ENCODE measurements at regions not wholly inside any gene's neighbourhood (a gene's known extent, or its start where the extent isn't known, plus 50 kb on each side); places are given as distances from the start of the nearest gene placed in this dataset.

- Histone ChIP-seq H3K9me2 (replicated peaks; ENCODE audit: insufficient read depth) (no peaks in the 10 kb centered on the region), H3K27ac (no peak overlapping the region), H3K79me2 (no peaks in the 10 kb centered on the region), H3K4me2 (no peak overlapping the region), H4K20me1 (ENCODE audit: insufficient read depth, poor library complexity, severe bottlenecking) (no peaks in the 10 kb centered on the region), H3K9me3 (ENCODE audit: low read depth) (no peaks in the 10 kb centered on the region), H3K36me3 (replicated peaks; ENCODE audit: insufficient read depth, low read depth) (no peaks in the 10 kb centered on the region), H3K27me3 (no peaks in the 10 kb centered on the region), H3K4me1 (ENCODE audit: insufficient read depth) (peaks cover 4% of the 10 kb centered on the region), H2AFZ (no peak overlapping the region), H3K4me3 (no peak overlapping the region)
- no peak for DNase-seq (ENCODE audit: low spot score)
- WGBS (ENCODE audit: low lambda C conversion rate, missing lambda C conversion rate) = 89% methylated on average over 3 of the region's 3 CpGs
- TF ChIP-seq EZH2 (IDR thresholded peaks at IDR 0.05; ENCODE audit: borderline replicate concordance) = no peak
- TF ChIP-seq EZH2phosphoT487 (IDR thresholded peaks at IDR 0.05; ENCODE audit: low read depth, severe bottlenecking, unreplicated experiment) = no peak
- no peak for TF ChIP-seq CTCF (IDR thresholded peaks at IDR 0.05; ENCODE audit: poor library complexity)
Observed at GRCh38 chrX:96566878-96567277, 117.8 kb upstream of the DIAPH2 start.

DNA sequence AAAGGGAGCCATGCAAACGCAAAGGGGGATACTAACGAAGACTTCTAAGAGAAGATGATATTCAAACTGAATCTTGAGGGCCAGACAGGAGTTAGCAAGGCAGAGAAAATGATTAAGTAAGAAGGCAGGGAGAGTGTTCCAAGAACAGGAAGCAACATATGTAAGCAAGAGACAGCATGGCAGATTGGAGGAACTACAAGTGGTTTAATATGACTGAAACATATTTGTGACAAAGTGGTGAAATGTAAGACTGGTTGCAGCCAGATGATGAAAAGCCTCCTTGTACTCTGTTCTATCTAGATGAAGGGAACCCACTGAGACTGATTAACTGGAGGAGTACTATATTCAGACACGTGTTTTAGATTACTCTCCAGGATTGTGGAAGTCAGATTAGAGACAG, 116.6 kb upstream of the DIAPH2 start:
- no peaks in the 10 kb centered on the region for H3K27me3 ChIP-seq
- no peak overlapping the region for H3K27ac ChIP-seq
- H4K20me1 ChIP-seq (ENCODE audit: insufficient read depth, poor library complexity, severe bottlenecking) = no peaks in the 10 kb centered on the region
- no peak overlapping the region for H3K4me2 ChIP-seq
- 74% methylated on average over 3 of the region's 3 CpGs for WGBS (ENCODE audit: low lambda C conversion rate, missing lambda C conversion rate)
- no peaks in the 10 kb centered on the region for H3K36me3 ChIP-seq (replicated peaks; ENCODE audit: insufficient read depth, low read depth)
- no peak for DNase-seq (ENCODE audit: low spot score)
- H3K9me3 ChIP-seq (ENCODE audit: low read depth) = no peaks in the 10 kb centered on the region
- peaks cover 4% of the 10 kb centered on the region for H3K4me1 ChIP-seq (ENCODE audit: insufficient read depth)
- no peak overlapping the region for H3K4me3 ChIP-seq
- no peak overlapping the region for H2AFZ ChIP-seq
- no peaks in the 10 kb centered on the region for H3K79me2 ChIP-seq
- TF ChIP-seq CTCF (IDR thresholded peaks at IDR 0.05; ENCODE audit: poor library complexity) = no peak
- TF ChIP-seq EZH2 (IDR thresholded peaks at IDR 0.05; ENCODE audit: borderline replicate concordance) = no peak
- TF ChIP-seq EZH2phosphoT487 (IDR thresholded peaks at IDR 0.05; ENCODE audit: low read depth, severe bottlenecking, unreplicated experiment) = no peak
- H3K9me2 ChIP-seq (replicated peaks; ENCODE audit: insufficient read depth) = no peaks in the 10 kb centered on the region

GRCh38 chrX:96569034-96569433, 115.6 kb upstream of the DIAPH2 start:
- no peaks in the 10 kb centered on the region for H3K9me3 ChIP-seq (ENCODE audit: low read depth)
- TF ChIP-seq EZH2phosphoT487 (IDR thresholded peaks at IDR 0.05; ENCODE audit: low read depth, severe bottlenecking, unreplicated experiment) (no peak), EZH2 (IDR thresholded peaks at IDR 0.05; ENCODE audit: borderline replicate concordance) (no peak), CTCF (IDR thresholded peaks at IDR 0.05; ENCODE audit: poor library complexity) (no peak)
- no peak overlapping the region for H3K27ac ChIP-seq
- WGBS (ENCODE audit: low lambda C conversion rate, missing lambda C conversion rate) = 87% methylated on average over 3 of the region's 3 CpGs
- no peaks in the 10 kb centered on the region for H3K27me3 ChIP-seq
- H4K20me1 ChIP-seq (ENCODE audit: insufficient read depth, poor library complexity, severe bottlenecking) = no peaks in the 10 kb centered on the region
- peaks cover 4% of the 10 kb centered on the region for H3K4me1 ChIP-seq (ENCODE audit: insufficient read depth)
- H3K4me3 ChIP-seq = no peak overlapping the region
- H2AFZ ChIP-seq = no peak overlapping the region
- H3K36me3 ChIP-seq (replicated peaks; ENCODE audit: insufficient read depth, low read depth) = no peaks in the 10 kb centered on the region
- H3K79me2 ChIP-seq = no peaks in the 10 kb centered on the region
- no peak for DNase-seq (ENCODE audit: low spot score)
- no peaks in the 10 kb centered on the region for H3K9me2 ChIP-seq (replicated peaks; ENCODE audit: insufficient read depth)
- no peak overlapping the region for H3K4me2 ChIP-seq

GRCh38 chrX:96575011-96575410, 109.6 kb upstream of the DIAPH2 start:
- Histone ChIP-seq H2AFZ (no peak overlapping the region), H3K27me3 (no peaks in the 10 kb centered on the region), H3K9me3 (ENCODE audit: low read depth) (no peaks in the 10 kb centered on the region), H3K9me2 (replicated peaks; ENCODE audit: insufficient read depth) (no peaks in the 10 kb centered on the region), H3K36me3 (replicated peaks; ENCODE audit: insufficient read depth, low read depth) (no peaks in the 10 kb centered on the region), H3K4me3 (no peak overlapping the region), H4K20me1 (ENCODE audit: insufficient read depth, poor library complexity, severe bottlenecking) (no peaks in the 10 kb centered on the region), H3K27ac (no peak overlapping the region), H3K4me1 (ENCODE audit: insufficient read depth) (no peaks in the 10 kb centered on the region), H3K4me2 (no peak overlapping the region), H3K79me2 (no peaks in the 10 kb centered on the region)
- no peak for DNase-seq (ENCODE audit: low spot score)
- no peak for TF ChIP-seq EZH2phosphoT487 (IDR thresholded peaks at IDR 0.05; ENCODE audit: low read depth, severe bottlenecking, unreplicated experiment)
- no peak for TF ChIP-seq EZH2 (IDR thresholded peaks at IDR 0.05; ENCODE audit: borderline replicate concordance)
- TF ChIP-seq CTCF (IDR thresholded peaks at IDR 0.05; ENCODE audit: poor library complexity) = no peak
- WGBS (ENCODE audit: low lambda C conversion rate, missing lambda C conversion rate) = 93% methylated on average over 1 of the region's 1 CpG
